G401 (cell line): ENCODE measurements at regions not wholly inside any gene's neighbourhood (a gene's known extent, or its start where the extent isn't known, plus 50 kb on each side); places are given as distances from the start of the nearest gene placed in this dataset.
"Not testable (repeated sequence)": the region's sequence is repeated elsewhere in the genome, so short reads cannot be mapped to it uniquely, and the experiment has no call there.

Source experiments
- DNase-seq: peaks from one replicate; pipeline ENCODE4 v3.0.0-alpha.2; 2015; ENCODE audit warnings: low spot score
- in situ Hi-C: cut with HindIII; loops from 2 replicates; pipeline ENCODE4 v1.10.0; 2016; ENCODE audit warnings: low sequenced_read_pairs, mixed read lengths

DNA sequence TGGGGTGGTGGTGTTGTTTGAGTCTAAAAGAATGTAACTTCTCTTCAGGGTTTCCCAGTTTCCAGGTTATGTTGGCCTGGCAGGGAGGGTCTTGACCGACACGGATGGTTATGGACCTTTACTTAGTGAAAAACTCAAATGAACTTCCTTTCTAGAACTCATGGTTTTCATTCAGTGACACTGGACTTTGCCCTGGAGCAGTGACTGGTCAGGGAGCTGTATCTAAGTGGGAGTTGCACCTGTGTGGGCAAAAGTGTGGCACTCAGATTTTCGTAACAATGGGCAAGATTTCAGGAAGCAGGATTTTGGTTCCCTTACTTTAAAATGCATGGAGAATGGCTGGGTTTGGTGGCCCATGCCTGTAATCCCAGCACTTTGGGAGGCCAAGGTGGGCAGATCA lies 68.5 kb upstream of the FAM72C start:
- in situ Hi-C loops, DNase-seq: not testable (repeated sequence)

DNA sequence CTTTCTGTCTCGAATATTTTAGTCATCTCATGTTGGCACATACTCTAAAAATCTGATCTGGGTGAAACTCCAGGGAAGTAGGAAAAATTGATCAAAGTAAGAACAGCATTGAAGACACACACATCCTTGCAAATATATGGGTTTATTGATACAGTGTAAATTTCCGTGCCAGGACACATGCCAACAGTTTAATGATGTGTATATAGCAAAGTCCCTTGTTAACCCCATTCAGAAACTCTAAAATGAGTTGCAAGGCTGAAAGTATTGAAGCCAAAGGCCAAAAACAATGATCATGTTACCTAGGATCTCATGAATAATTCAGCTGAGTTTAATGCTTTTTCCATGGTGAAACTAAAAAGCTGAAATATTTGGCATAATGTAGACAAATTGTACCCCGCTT lies 62.3 kb upstream of the FAM72C start:
- in situ Hi-C loops, DNase-seq: not testable (repeated sequence)

DNA sequence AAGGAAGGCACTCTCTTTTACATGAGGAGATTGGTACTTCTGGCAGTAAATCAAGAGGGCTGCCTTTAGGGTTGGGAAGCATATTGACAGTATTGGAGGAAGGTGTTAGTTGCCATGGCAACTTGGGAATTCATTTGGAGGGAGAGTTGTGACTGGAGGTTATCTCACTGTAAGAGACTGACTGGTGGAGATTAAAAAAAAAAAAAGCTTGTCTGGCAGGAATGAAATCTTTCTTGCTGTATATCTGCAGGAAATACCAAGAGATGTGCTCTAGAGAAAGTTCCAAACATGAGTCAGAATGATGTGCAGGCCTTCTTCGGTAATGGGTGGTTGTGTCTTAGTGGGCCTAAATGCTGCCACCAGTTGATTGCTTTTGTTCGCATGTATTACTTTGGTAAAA lies 59.8 kb upstream of the FAM72C start:
- in situ Hi-C loops, DNase-seq: not testable (repeated sequence)

DNA sequence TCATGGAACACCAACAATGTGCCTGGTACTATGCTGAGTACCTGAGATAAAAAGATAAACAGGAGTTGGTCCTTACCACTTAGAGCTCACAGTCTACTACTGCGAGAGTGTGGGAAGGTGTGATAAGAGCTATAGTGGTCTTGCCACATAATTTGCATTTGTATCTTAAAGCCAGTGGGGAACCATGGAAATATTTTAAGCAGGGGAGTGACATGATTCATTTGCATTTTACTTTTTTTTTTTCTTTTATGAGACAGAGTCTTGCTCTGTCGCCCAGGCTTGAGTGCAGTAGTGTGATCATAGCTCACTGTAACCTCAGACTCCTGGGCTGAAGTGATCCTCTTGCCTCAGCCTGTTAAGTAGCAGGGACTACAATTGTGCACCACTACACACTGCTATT lies 54.2 kb upstream of the FAM72C start:
- DNase-seq, in situ Hi-C loops: not testable (repeated sequence)

DNA sequence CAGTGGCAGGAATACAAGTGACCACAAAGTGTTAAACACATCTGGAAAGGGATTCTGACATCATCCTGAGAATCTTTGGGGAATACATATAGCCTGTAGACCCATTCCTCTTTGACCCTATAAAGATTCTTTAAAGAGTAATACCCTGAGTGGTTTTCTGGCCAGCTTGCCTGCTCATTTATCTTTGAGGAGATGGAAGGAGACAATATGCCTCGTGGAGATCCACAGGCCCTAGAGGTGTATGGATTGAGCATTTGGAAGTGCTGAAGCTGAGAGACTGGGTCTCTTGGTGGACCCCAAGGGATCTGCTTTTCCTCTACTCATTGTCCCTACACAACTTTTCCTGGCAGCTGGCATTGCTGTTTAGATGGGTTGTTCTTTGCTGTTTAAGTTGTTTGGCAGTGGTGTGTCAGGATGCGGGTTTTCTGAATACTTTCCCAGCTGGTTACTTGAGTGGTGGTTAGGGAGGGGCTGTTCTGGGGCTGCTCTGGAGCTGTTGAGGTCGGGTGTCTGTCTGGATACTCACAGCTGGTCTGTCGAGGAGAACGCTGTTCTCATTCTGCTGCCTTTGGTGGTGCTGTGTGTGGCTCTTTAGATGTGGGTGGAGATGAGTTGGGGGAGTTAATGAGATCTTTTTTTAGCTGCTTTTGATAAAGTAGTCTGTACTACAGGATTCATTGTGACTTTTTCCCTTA lies 50.1 kb upstream of the FAM72C start:
- DNase-seq, in situ Hi-C loops: not testable (repeated sequence)
